ENCODE measurements at regions not wholly inside any gene's neighbourhood (a gene's known extent, or its start where the extent isn't known, plus 50 kb on each side); places are given as distances from the start of the nearest gene placed in this dataset.
"Not testable (repeated sequence)": the region's sequence is repeated elsewhere in the genome, so short reads cannot be mapped to it uniquely, and the experiment has no call there.

- Histone ChIP-seq H3K9me3 (ENCODE audit: control insufficient read depth in 1 of 2, low read length in 2 of 2) (peaks cover 0 to 5% of the 10 kb centered on the region in 2 donors), H3K4me3 (ENCODE audit: low read length in 2 of 2) (no peak overlapping the region), H3K4me1 (ENCODE audit: insufficient read depth, low read length) (no peaks in the 10 kb centered on the region), H3K27me3 (ENCODE audit: insufficient read depth, low read length) (no peaks in the 10 kb centered on the region), H3K27ac (ENCODE audit: low read depth, low read length) (no peak overlapping the region), H3K36me3 (ENCODE audit: insufficient read depth, low read length) (no peaks in the 10 kb centered on the region)
- POLR2A ChIA-PET (ENCODE audit: partially characterized antibody): no interaction called here
- no peak for DNase-seq
- no peak overlapping the region for H3K4me3 Mint-ChIP-seq
- H3K4me1 Mint-ChIP-seq: no peaks in the 10 kb centered on the region
- no peak overlapping the region for H3K27ac Mint-ChIP-seq
- H3K9me3 Mint-ChIP-seq: peaks cover 0 to 12% (median 4%) of the 10 kb centered on the region in 8 donors
- intact Hi-C loops (cut with micrococcal nuclease): no loop called here
- no peaks in the 10 kb centered on the region for H3K27me3 Mint-ChIP-seq
- H3K36me3 Mint-ChIP-seq: no peaks in the 10 kb centered on the region
- CTCF ChIA-PET (ENCODE audit: partially characterized antibody): no interaction called here
Measured at GRCh38 chr10:55163388-55163979, 362.5 kb upstream of the PCDH15 start.

- H3K4me3 ChIP-seq (ENCODE audit: low read length in 2 of 2); H3K4me3 Mint-ChIP-seq; intact Hi-C loops (cut with micrococcal nuclease); H3K36me3 ChIP-seq (ENCODE audit: insufficient read depth, low read length); H3K27me3 ChIP-seq (ENCODE audit: insufficient read depth, low read length); H3K4me1 ChIP-seq (ENCODE audit: insufficient read depth, low read length); POLR2A ChIA-PET (ENCODE audit: partially characterized antibody); H3K27me3 Mint-ChIP-seq; H3K4me1 Mint-ChIP-seq; H3K27ac ChIP-seq (ENCODE audit: low read depth, low read length); H3K36me3 Mint-ChIP-seq; H3K27ac Mint-ChIP-seq; CTCF ChIA-PET (ENCODE audit: partially characterized antibody); H3K9me3 ChIP-seq (ENCODE audit: control insufficient read depth in 1 of 2, low read length in 2 of 2); DNase-seq: not testable (repeated sequence)
- H3K9me3 Mint-ChIP-seq: peaks cover 2 to 12% (median 4%) of the 10 kb centered on the region in 8 donors
Measured at GRCh38 chr10:55162321-55162720, 361.3 kb upstream of the PCDH15 start.

- no peak overlapping the region for H3K27ac Mint-ChIP-seq
- no peak for DNase-seq
- ChIA-PET POLR2A (ENCODE audit: partially characterized antibody) (no interaction called here), CTCF (ENCODE audit: partially characterized antibody) (no interaction called here)
- intact Hi-C loops (cut with micrococcal nuclease): no loop called here
- no peaks in the 10 kb centered on the region for H3K4me1 Mint-ChIP-seq
- no peaks in the 10 kb centered on the region for H3K4me1 ChIP-seq (ENCODE audit: insufficient read depth, low read length)
- no peak overlapping the region for H3K4me3 Mint-ChIP-seq
- peaks cover 2 to 9% (median 4%) of the 10 kb centered on the region in 8 donors for H3K9me3 Mint-ChIP-seq
- H3K36me3 Mint-ChIP-seq: no peaks in the 10 kb centered on the region
- no peaks in the 10 kb centered on the region for H3K27me3 ChIP-seq (ENCODE audit: insufficient read depth, low read length)
- H3K27ac ChIP-seq (ENCODE audit: low read depth, low read length): no peak overlapping the region
- H3K4me3 ChIP-seq (ENCODE audit: low read length in 2 of 2): no peak overlapping the region
- peaks cover 0 to 5% of the 10 kb centered on the region in 2 donors for H3K9me3 ChIP-seq (ENCODE audit: control insufficient read depth in 1 of 2, low read length in 2 of 2)
- H3K27me3 Mint-ChIP-seq: no peaks in the 10 kb centered on the region
- no peaks in the 10 kb centered on the region for H3K36me3 ChIP-seq (ENCODE audit: insufficient read depth, low read length)
Measured at GRCh38 chr10:55160655-55161283, 359.7 kb upstream of the PCDH15 start.

- Histone ChIP-seq H3K9me3 (ENCODE audit: control insufficient read depth in 1 of 2, low read length in 2 of 2) (peaks cover 0 to 5% of the 10 kb centered on the region in 2 donors), H3K4me1 (ENCODE audit: insufficient read depth, low read length) (no peaks in the 10 kb centered on the region), H3K27ac (ENCODE audit: low read depth, low read length) (no peak overlapping the region), H3K4me3 (ENCODE audit: low read length in 2 of 2) (no peak overlapping the region), H3K27me3 (ENCODE audit: insufficient read depth, low read length) (no peaks in the 10 kb centered on the region), H3K36me3 (ENCODE audit: insufficient read depth, low read length) (no peaks in the 10 kb centered on the region)
- H3K4me1 Mint-ChIP-seq: no peaks in the 10 kb centered on the region
- H3K9me3 Mint-ChIP-seq: peaks cover 2 to 9% (median 4%) of the 10 kb centered on the region in 8 donors
- POLR2A ChIA-PET (ENCODE audit: partially characterized antibody): no interaction called here
- CTCF ChIA-PET (ENCODE audit: partially characterized antibody): no interaction called here
- H3K36me3 Mint-ChIP-seq: no peaks in the 10 kb centered on the region
- no peaks in the 10 kb centered on the region for H3K27me3 Mint-ChIP-seq
- H3K27ac Mint-ChIP-seq: no peak overlapping the region
- DNase-seq: no peak
- no peak overlapping the region for H3K4me3 Mint-ChIP-seq
- intact Hi-C loops (cut with micrococcal nuclease): no loop called here
Measured at GRCh38 chr10:55158633-55159032, 357.6 kb upstream of the PCDH15 start.

DNA sequence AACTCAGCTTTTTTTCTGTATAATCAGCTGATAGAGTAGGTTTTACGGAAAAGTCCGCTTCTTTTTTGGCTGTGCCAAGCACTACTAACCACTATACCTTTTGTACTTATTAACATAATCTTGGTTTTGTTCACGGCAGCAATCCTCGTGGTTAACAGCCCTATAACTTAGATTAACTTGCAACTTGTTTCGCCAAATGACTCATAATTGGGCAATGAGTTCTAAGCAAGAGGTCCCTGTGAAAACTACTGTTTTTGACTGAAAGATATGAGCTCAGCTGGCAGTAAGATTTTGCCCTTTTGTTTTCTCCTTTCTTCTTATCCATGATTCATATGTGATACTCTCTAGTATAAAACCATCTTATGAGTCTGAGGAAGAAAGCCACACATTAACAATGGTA is 345.0 kb upstream of the PCDH15 start:
- Mint-ChIP-seq H3K27ac (no peak overlapping the region), H3K4me1 (no peaks in the 10 kb centered on the region), H3K9me3 (peaks cover 0 to 8% (median 5%) of the 10 kb centered on the region in 8 donors), H3K4me3 (no peak overlapping the region), H3K36me3 (no peaks in the 10 kb centered on the region), H3K27me3 (no peaks in the 10 kb centered on the region)
- ChIA-PET POLR2A (ENCODE audit: partially characterized antibody) (no interaction called here), CTCF (ENCODE audit: partially characterized antibody) (no interaction called here)
- DNase-seq: no peak
- no peaks in the 10 kb centered on the region for H3K9me3 ChIP-seq (ENCODE audit: control insufficient read depth in 1 of 2, low read length in 2 of 2)
- H3K27ac ChIP-seq (ENCODE audit: low read depth, low read length): no peak overlapping the region
- no peak overlapping the region for H3K4me3 ChIP-seq (ENCODE audit: low read length in 2 of 2)
- H3K36me3 ChIP-seq (ENCODE audit: insufficient read depth, low read length): no peaks in the 10 kb centered on the region
- intact Hi-C loops (cut with micrococcal nuclease): no loop called here
- H3K4me1 ChIP-seq (ENCODE audit: insufficient read depth, low read length): no peaks in the 10 kb centered on the region
- H3K27me3 ChIP-seq (ENCODE audit: insufficient read depth, low read length): no peaks in the 10 kb centered on the region

DNA sequence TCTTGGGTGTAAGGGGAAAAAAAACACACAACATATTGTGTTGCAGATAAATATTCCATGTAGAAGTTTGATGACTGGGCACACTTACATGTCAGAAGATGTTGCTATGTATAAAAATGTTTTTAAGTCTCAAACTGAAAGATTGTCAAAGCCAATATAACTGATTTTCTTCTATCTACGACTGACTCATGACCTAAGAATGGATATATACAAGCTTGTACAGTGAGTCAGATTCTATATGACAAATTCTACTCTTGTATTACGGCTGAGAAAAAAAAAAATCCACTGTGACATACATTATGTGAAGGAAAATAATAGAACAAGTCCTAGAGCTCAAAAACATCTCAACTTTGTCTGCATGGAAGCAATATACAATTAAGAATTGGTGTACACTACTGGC is 343.0 kb upstream of the PCDH15 start:
- H3K27me3 ChIP-seq (ENCODE audit: insufficient read depth, low read length): no peaks in the 10 kb centered on the region
- intact Hi-C loops (cut with micrococcal nuclease): no loop called here
- H3K27me3 Mint-ChIP-seq: no peaks in the 10 kb centered on the region
- H3K36me3 Mint-ChIP-seq: no peaks in the 10 kb centered on the region
- H3K4me3 Mint-ChIP-seq: no peak overlapping the region
- ChIA-PET POLR2A (ENCODE audit: partially characterized antibody) (no interaction called here), CTCF (ENCODE audit: partially characterized antibody) (no interaction called here)
- DNase-seq: no peak
- H3K9me3 Mint-ChIP-seq: peaks cover 0 to 8% (median 4%) of the 10 kb centered on the region in 8 donors
- H3K4me1 Mint-ChIP-seq: no peaks in the 10 kb centered on the region
- no peaks in the 10 kb centered on the region for H3K36me3 ChIP-seq (ENCODE audit: insufficient read depth, low read length)
- H3K27ac ChIP-seq (ENCODE audit: low read depth, low read length): no peak overlapping the region
- H3K9me3 ChIP-seq (ENCODE audit: control insufficient read depth in 1 of 2, low read length in 2 of 2): no peaks in the 10 kb centered on the region
- no peak overlapping the region for H3K27ac Mint-ChIP-seq
- no peaks in the 10 kb centered on the region for H3K4me1 ChIP-seq (ENCODE audit: insufficient read depth, low read length)
- no peak overlapping the region for H3K4me3 ChIP-seq (ENCODE audit: low read length in 2 of 2)

- H3K4me1 ChIP-seq (ENCODE audit: insufficient read depth, low read length): no peaks in the 10 kb centered on the region
- ChIA-PET POLR2A (ENCODE audit: partially characterized antibody) (no interaction called here), CTCF (ENCODE audit: partially characterized antibody) (no interaction called here)
- no peaks in the 10 kb centered on the region for H3K36me3 ChIP-seq (ENCODE audit: insufficient read depth, low read length)
- no peak for DNase-seq
- no peaks in the 10 kb centered on the region for H3K27me3 ChIP-seq (ENCODE audit: insufficient read depth, low read length)
- H3K27ac ChIP-seq (ENCODE audit: low read depth, low read length): no peak overlapping the region
- H3K9me3 ChIP-seq (ENCODE audit: control insufficient read depth in 1 of 2, low read length in 2 of 2): no peaks in the 10 kb centered on the region
- H3K4me1 Mint-ChIP-seq: no peaks in the 10 kb centered on the region
- H3K4me3 Mint-ChIP-seq: no peak overlapping the region
- no peaks in the 10 kb centered on the region for H3K36me3 Mint-ChIP-seq
- H3K9me3 Mint-ChIP-seq: peaks cover 0 to 8% (median 4%) of the 10 kb centered on the region in 8 donors
- H3K27me3 Mint-ChIP-seq: no peaks in the 10 kb centered on the region
- no peak overlapping the region for H3K27ac Mint-ChIP-seq
- intact Hi-C loops (cut with micrococcal nuclease): no loop called here
- no peak overlapping the region for H3K4me3 ChIP-seq (ENCODE audit: low read length in 2 of 2)
Measured at GRCh38 chr10:55141892-55142291, 340.9 kb upstream of the PCDH15 start.
